ENCODE measurements at regions not wholly inside any gene's neighbourhood (a gene's known extent, or its start where the extent isn't known, plus 50 kb on each side); places are given as distances from the start of the nearest gene placed in this dataset.

GRCh38 chr2:149877913-149878312, 290.3 kb upstream of the MMADHC start:
- TF ChIP-seq CTCF (IDR thresholded peaks at IDR 0.05 in 2 of 3, conservative IDR thresholded peaks at IDR 0.05 in 1 of 3; ENCODE audit: borderline replicate concordance in 1 of 3, insufficient read depth in 1 of 3, low read depth in 2 of 3, low read length in 2 of 3) (no peak), JUND (IDR thresholded peaks at IDR 0.05) (no peak), SIN3A (IDR thresholded peaks at IDR 0.05; ENCODE audit: low read depth) (no peak), POLR2AphosphoS5 (IDR thresholded peaks at IDR 0.05; ENCODE audit: low read depth, low read length) (no peak), EZH2phosphoT487 (IDR thresholded peaks at IDR 0.05; ENCODE audit: borderline replicate concordance) (no peak), ZBTB33 (IDR thresholded peaks at IDR 0.05; ENCODE audit: extremely low read depth, insufficient replicate concordance, low read length) (no peak), SP1 (IDR thresholded peaks at IDR 0.05; ENCODE audit: low read depth) (peak; percentile 21; the same call in 1 of the 2 replicates), EZH2 (IDR thresholded peaks at IDR 0.05) (no peak), ZNF274 (IDR thresholded peaks at IDR 0.05; ENCODE audit: low read depth, low read length) (no peak), POLR2A (IDR thresholded peaks at IDR 0.05; ENCODE audit: borderline replicate concordance, extremely low read depth, insufficient read depth, insufficient read length) (no peak)
